ENCODE measurements at regions not wholly inside any gene's neighbourhood (a gene's known extent, or its start where the extent isn't known, plus 50 kb on each side); places are given as distances from the start of the nearest gene placed in this dataset.
"Not testable (repeated sequence)": the region's sequence is repeated elsewhere in the genome, so short reads cannot be mapped to it uniquely, and the experiment has no call there.

- no peak for TF ChIP-seq CTCF (IDR thresholded peaks at IDR 0.05; ENCODE audit: low read depth, low read length)
- DNase-seq (ENCODE audit: extremely low read depth, low read depth) = no peak
Measured at GRCh38 chr2:34731292-34731691, 1132.2 kb upstream of the FAM98A start.

GRCh38 chr2:34729845-34730244 lies 1130.7 kb upstream of the FAM98A start:
- no peak for DNase-seq (ENCODE audit: extremely low read depth, low read depth)
- no peak for TF ChIP-seq CTCF (IDR thresholded peaks at IDR 0.05; ENCODE audit: low read depth, low read length)

DNA sequence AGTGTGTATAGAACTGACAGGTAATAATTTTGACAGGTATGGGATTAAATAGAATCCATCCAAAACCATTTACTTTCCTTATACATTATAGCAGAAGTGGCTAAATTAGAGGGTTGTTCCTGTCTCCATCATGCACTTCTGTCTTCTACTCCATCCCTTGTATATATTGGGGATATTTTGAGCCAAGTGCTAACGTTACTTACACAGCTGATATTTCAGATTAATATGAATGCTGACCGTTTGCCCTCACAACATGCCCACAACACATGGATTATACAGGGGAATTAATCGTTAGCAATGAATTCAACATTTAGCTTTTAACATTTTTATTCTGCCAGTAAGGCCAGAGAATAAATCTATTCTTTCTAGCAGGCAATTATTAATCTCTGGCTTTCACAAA lies 1125.0 kb upstream of the FAM98A start:
- TF ChIP-seq CTCF (IDR thresholded peaks at IDR 0.05; ENCODE audit: low read depth, low read length) = no peak
- no peak for DNase-seq (ENCODE audit: extremely low read depth, low read depth)

- TF ChIP-seq CTCF (IDR thresholded peaks at IDR 0.05; ENCODE audit: low read depth, low read length) = no peak
- DNase-seq (ENCODE audit: extremely low read depth, low read depth) = no peak
Measured at GRCh38 chr2:34723683-34724082, 1124.6 kb upstream of the FAM98A start.

- no peak for DNase-seq (ENCODE audit: extremely low read depth, low read depth)
- TF ChIP-seq CTCF (IDR thresholded peaks at IDR 0.05; ENCODE audit: low read depth, low read length) = no peak
Measured at GRCh38 chr2:34719206-34719605, 1120.1 kb upstream of the FAM98A start.

GRCh38 chr2:34705551-34706247 lies 1106.6 kb upstream of the FAM98A start:
- DNase-seq (ENCODE audit: extremely low read depth, low read depth) = no peak

DNA sequence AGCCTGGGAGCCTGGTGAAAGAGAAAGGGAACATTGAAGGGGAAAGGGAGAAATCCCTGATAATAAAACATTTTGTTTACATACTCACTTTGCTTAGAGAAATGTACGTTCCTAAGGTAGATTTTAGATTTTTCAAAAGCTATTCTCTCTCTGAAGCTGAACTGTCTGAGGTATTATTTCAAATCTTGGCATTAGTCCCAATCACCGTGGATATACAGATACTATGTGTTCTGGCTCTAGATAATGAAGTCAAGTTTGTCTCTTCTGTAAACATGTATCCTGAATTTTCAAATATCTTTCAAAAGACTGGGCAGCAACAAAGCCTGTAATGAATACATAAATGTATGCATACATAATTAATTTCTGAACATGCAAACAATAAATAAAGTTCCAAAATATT lies 1104.2 kb upstream of the FAM98A start:
- no peak for TF ChIP-seq CTCF (IDR thresholded peaks at IDR 0.05; ENCODE audit: low read depth, low read length)
- no peak for DNase-seq (ENCODE audit: extremely low read depth, low read depth)

More at GRCh38 chr2:34705551-34706247, 1106.6 kb upstream of the FAM98A start:
- TF ChIP-seq CTCF (IDR thresholded peaks at IDR 0.05; ENCODE audit: low read depth, low read length) = no peak

GRCh38 chr2:34702391-34702790 lies 1103.3 kb upstream of the FAM98A start:
- DNase-seq (ENCODE audit: extremely low read depth, low read depth) = not testable (repeated sequence)

- DNase-seq (ENCODE audit: extremely low read depth, low read depth) = not testable (repeated sequence)
Measured at GRCh38 chr2:34677591-34677990, 1078.5 kb upstream of the FAM98A start.

DNA sequence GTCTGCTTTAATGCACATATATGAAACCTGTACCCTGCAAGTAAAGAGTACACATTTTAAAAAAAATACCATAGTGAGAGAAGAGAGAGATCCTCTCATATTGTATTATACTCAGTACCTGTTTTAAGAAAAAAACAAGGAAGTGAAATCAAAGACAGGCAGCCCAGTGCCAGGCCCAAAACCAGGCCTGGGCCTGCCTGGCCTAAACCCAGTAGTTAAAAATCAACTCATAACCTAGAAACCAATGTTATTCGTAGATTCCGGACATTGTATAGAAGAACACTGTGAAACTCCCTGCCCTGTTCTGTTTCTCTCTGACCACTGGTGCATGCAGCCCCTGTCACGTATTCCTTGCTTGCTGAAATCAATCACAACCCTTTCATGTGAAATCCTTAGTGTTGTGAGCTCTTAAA lies 1078.0 kb upstream of the FAM98A start:
- DNase-seq (ENCODE audit: extremely low read depth, low read depth) = not testable (repeated sequence)
